Mucosa of rectum (tissue), 2 donors: ENCODE measurements at regions not wholly inside any gene's neighbourhood (a gene's known extent, or its start where the extent isn't known, plus 50 kb on each side); places are given as distances from the start of the nearest gene placed in this dataset.

Experiments used
- H3K27ac ChIP-seq, 2 donors: one replicate each; pipeline ENCODE4 v1.7.0; 2013; ENCODE audit warnings: inconsistent platforms in 2 of 2, low read depth in 2 of 2, low read length in 2 of 2
- H3K27me3 ChIP-seq, 2 donors: one replicate each; pipeline ENCODE4 v1.7.0; 2013; ENCODE audit warnings: low read length in 2 of 2; ENCODE audit not compliant: control insufficient read depth in 2 of 2, insufficient read depth in 2 of 2
- H3K36me3 ChIP-seq, 2 donors: one replicate each; pipeline ENCODE4 v1.7.0; 2013; ENCODE audit warnings: low read length in 2 of 2; ENCODE audit not compliant: control insufficient read depth in 2 of 2, insufficient read depth in 2 of 2
- H3K4me1 ChIP-seq, 2 donors: one replicate each; pipeline ENCODE4 v1.7.0; 2013; ENCODE audit warnings: low read length in 2 of 2, mild to moderate bottlenecking in 1 of 2; ENCODE audit not compliant: control insufficient read depth in 2 of 2, insufficient read depth in 2 of 2
- H3K4me3 ChIP-seq, 2 donors: one replicate each; pipeline ENCODE4 v1.7.0; 2013; ENCODE audit warnings: low read length in 2 of 2
- H3K9ac ChIP-seq, 2 donors: one replicate each; pipeline ENCODE4 v1.7.0; 2013; ENCODE audit warnings: low read length in 2 of 2, low read depth in 1 of 2, mild to moderate bottlenecking in 1 of 2
- H3K9me3 ChIP-seq, 2 donors: one replicate each; pipeline ENCODE4 v1.7.0; 2013; ENCODE audit warnings: low read length in 2 of 2; ENCODE audit not compliant: control insufficient read depth in 2 of 2
- donor health status: healthy.
- donor health status: Normal muscosa, but diverticular disease.

- Histone ChIP-seq H3K27ac (no peak overlapping the region), H3K4me3 (no peak overlapping the region), H3K36me3 (no peaks in the 10 kb centered on the region), H3K9ac (no peak overlapping the region), H3K9me3 (no peaks in the 10 kb centered on the region), H3K4me1 (no peaks in the 10 kb centered on the region), H3K27me3 (no peaks in the 10 kb centered on the region)
These were observed 519.6 kb upstream of the LINC00305 start for GRCh38 chr18:64668461-64668962.

GRCh38 chr18:64663086-64663485, 514.2 kb upstream of the LINC00305 start:
- H3K4me3 ChIP-seq: no peak overlapping the region
- no peaks in the 10 kb centered on the region for H3K36me3 ChIP-seq
- H3K27ac ChIP-seq: no peak overlapping the region
- H3K9me3 ChIP-seq: no peaks in the 10 kb centered on the region
- no peaks in the 10 kb centered on the region for H3K4me1 ChIP-seq
- H3K9ac ChIP-seq: no peak overlapping the region
- no peaks in the 10 kb centered on the region for H3K27me3 ChIP-seq

- H3K27me3 ChIP-seq: no peaks in the 10 kb centered on the region
- no peak overlapping the region for H3K4me3 ChIP-seq
- no peak overlapping the region for H3K9ac ChIP-seq
- H3K27ac ChIP-seq: no peak overlapping the region
- H3K9me3 ChIP-seq: no peaks in the 10 kb centered on the region
- no peaks in the 10 kb centered on the region for H3K4me1 ChIP-seq
- no peaks in the 10 kb centered on the region for H3K36me3 ChIP-seq
These were observed 510.3 kb upstream of the LINC00305 start for GRCh38 chr18:64659196-64659595.

GRCh38 chr18:64653068-64653467, 504.2 kb upstream of the LINC00305 start:
- no peaks in the 10 kb centered on the region for H3K9me3 ChIP-seq
- H3K27me3 ChIP-seq: no peaks in the 10 kb centered on the region
- H3K4me3 ChIP-seq: no peak overlapping the region
- no peak overlapping the region for H3K9ac ChIP-seq
- H3K4me1 ChIP-seq: no peaks in the 10 kb centered on the region
- H3K27ac ChIP-seq: no peak overlapping the region
- H3K36me3 ChIP-seq: no peaks in the 10 kb centered on the region

- Histone ChIP-seq H3K27ac (no peak overlapping the region), H3K9me3 (no peaks in the 10 kb centered on the region), H3K4me3 (no peak overlapping the region), H3K9ac (no peak overlapping the region), H3K4me1 (no peaks in the 10 kb centered on the region), H3K36me3 (no peaks in the 10 kb centered on the region), H3K27me3 (no peaks in the 10 kb centered on the region)
These were observed 501.2 kb upstream of the LINC00305 start for GRCh38 chr18:64650068-64650467.

GRCh38 chr18:64645753-64646152, 496.9 kb upstream of the LINC00305 start:
- Histone ChIP-seq H3K27ac (no peak overlapping the region), H3K9ac (no peak overlapping the region), H3K9me3 (no peaks in the 10 kb centered on the region), H3K36me3 (no peaks in the 10 kb centered on the region), H3K4me1 (no peaks in the 10 kb centered on the region), H3K27me3 (no peaks in the 10 kb centered on the region), H3K4me3 (no peak overlapping the region)

- Histone ChIP-seq H3K4me3 (no peak overlapping the region), H3K4me1 (no peaks in the 10 kb centered on the region), H3K27ac (no peak overlapping the region), H3K27me3 (no peaks in the 10 kb centered on the region), H3K9ac (no peak overlapping the region), H3K9me3 (no peaks in the 10 kb centered on the region), H3K36me3 (no peaks in the 10 kb centered on the region)
These were observed 490.6 kb upstream of the LINC00305 start for GRCh38 chr18:64639536-64639935.

GRCh38 chr18:64620971-64621560, 472.2 kb upstream of the LINC00305 start:
- no peaks in the 10 kb centered on the region for H3K36me3 ChIP-seq
- H3K9me3 ChIP-seq: no peaks in the 10 kb centered on the region
- no peaks in the 10 kb centered on the region for H3K4me1 ChIP-seq
- H3K27ac ChIP-seq: no peak overlapping the region
- no peaks in the 10 kb centered on the region for H3K27me3 ChIP-seq
- H3K9ac ChIP-seq: no peak overlapping the region
- H3K4me3 ChIP-seq: no peak overlapping the region

- Histone ChIP-seq H3K4me3 (no peak overlapping the region), H3K4me1 (no peaks in the 10 kb centered on the region), H3K9me3 (no peaks in the 10 kb centered on the region), H3K27me3 (no peaks in the 10 kb centered on the region), H3K36me3 (no peaks in the 10 kb centered on the region), H3K9ac (no peak overlapping the region), H3K27ac (no peak overlapping the region)
These were observed 469.5 kb upstream of the LINC00305 start for GRCh38 chr18:64618390-64618789.

GRCh38 chr18:64615021-64615420, 466.1 kb upstream of the LINC00305 start:
- H3K4me3 ChIP-seq: no peak overlapping the region
- no peaks in the 10 kb centered on the region for H3K4me1 ChIP-seq

GRCh38 chr18:64614446-64614845, 465.6 kb upstream of the LINC00305 start:
- H3K36me3 ChIP-seq: no peaks in the 10 kb centered on the region
- H3K27me3 ChIP-seq: no peaks in the 10 kb centered on the region
- no peak overlapping the region for H3K4me3 ChIP-seq
- no peaks in the 10 kb centered on the region for H3K9me3 ChIP-seq
- H3K4me1 ChIP-seq: no peaks in the 10 kb centered on the region
- H3K9ac ChIP-seq: no peak overlapping the region
- H3K27ac ChIP-seq: no peak overlapping the region

More at GRCh38 chr18:64615021-64615420, 466.1 kb upstream of the LINC00305 start:
- H3K9me3 ChIP-seq: no peaks in the 10 kb centered on the region
- H3K36me3 ChIP-seq: no peaks in the 10 kb centered on the region
- no peak overlapping the region for H3K9ac ChIP-seq
- H3K27ac ChIP-seq: no peak overlapping the region
- no peaks in the 10 kb centered on the region for H3K27me3 ChIP-seq
